Keratinocyte (primary cell): ENCODE measurements at regions not wholly inside any gene's neighbourhood (a gene's known extent, or its start where the extent isn't known, plus 50 kb on each side); places are given as distances from the start of the nearest gene placed in this dataset.

Source experiments
- EZH2 ChIP-seq: IDR thresholded peaks from one replicate; pipeline ENCODE4 v1.6.1; 2012; ENCODE audit warnings: inconsistent platforms, mild to moderate bottlenecking, low read length, moderate library complexity
- TF ChIP-seq, protein P1 (sequence below), 3 experiments: IDR thresholded peaks in 1 of 3; conservative IDR thresholded peaks in 1 of 3; optimal IDR thresholded peaks in 1 of 3; 2 replicates in 2 of 3; 3 replicates in 1 of 3; pipeline versions ENCODE3 to v1.5.1; 2011; ENCODE audit warnings: low read length in 3 of 3, mild to moderate bottlenecking in 3 of 3, moderate library complexity in 2 of 3, control low read depth in 1 of 3, inconsistent platforms in 1 of 3; ENCODE audit not compliant: insufficient read depth in 2 of 3; ENCODE audit errors: extremely low read depth in 1 of 3

- TF ChIP-seq, protein P1, sequence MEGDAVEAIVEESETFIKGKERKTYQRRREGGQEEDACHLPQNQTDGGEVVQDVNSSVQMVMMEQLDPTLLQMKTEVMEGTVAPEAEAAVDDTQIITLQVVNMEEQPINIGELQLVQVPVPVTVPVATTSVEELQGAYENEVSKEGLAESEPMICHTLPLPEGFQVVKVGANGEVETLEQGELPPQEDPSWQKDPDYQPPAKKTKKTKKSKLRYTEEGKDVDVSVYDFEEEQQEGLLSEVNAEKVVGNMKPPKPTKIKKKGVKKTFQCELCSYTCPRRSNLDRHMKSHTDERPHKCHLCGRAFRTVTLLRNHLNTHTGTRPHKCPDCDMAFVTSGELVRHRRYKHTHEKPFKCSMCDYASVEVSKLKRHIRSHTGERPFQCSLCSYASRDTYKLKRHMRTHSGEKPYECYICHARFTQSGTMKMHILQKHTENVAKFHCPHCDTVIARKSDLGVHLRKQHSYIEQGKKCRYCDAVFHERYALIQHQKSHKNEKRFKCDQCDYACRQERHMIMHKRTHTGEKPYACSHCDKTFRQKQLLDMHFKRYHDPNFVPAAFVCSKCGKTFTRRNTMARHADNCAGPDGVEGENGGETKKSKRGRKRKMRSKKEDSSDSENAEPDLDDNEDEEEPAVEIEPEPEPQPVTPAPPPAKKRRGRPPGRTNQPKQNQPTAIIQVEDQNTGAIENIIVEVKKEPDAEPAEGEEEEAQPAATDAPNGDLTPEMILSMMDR (optimal IDR thresholded peaks at IDR 0.05 in 1 of 3, IDR thresholded peaks at IDR 0.05 in 1 of 3, conservative IDR thresholded peaks at IDR 0.05 in 1 of 3; ENCODE audit: extremely low read depth in 1 of 3, insufficient read depth in 2 of 3, low read length in 3 of 3) = no peak
- no peak for TF ChIP-seq EZH2
Observed at GRCh38 chr1:105231378-105231777, 1481.7 kb downstream of the AMY1C start.
